BLaER1 treated with 17β-estradiol and CSF1 and Interleukin-3, amounts not matched to agents 10 nM and 100 nM (cell line): ENCODE measurements at regions not wholly inside any gene's neighbourhood (a gene's known extent, or its start where the extent isn't known, plus 50 kb on each side); places are given as distances from the start of the nearest gene placed in this dataset.
A peak's percentile ranks its signal among the peaks of the same experiment; 100 is the strongest.
"Not testable (repeated sequence)": the region's sequence is repeated elsewhere in the genome, so short reads cannot be mapped to it uniquely, and the experiment has no call there.

Experiments
- H3K27ac ChIP-seq, 11 experiments: shearing (Covaris generic); formaldehyde crosslinking; 2 replicates each; pipeline ENCODE4 v1.8.1; 2022
- H3K27me3 ChIP-seq, 11 experiments: shearing (Covaris generic); formaldehyde crosslinking; 2 replicates each; pipeline ENCODE4 v1.8.1; 2022
- H3K36me3 ChIP-seq, 11 experiments: shearing (Covaris generic); formaldehyde crosslinking; 2 replicates each; pipeline ENCODE4 v1.8.1; 2022
- H3K4me1 ChIP-seq, 10 experiments: shearing (Covaris generic); formaldehyde crosslinking; 2 replicates each; pipeline ENCODE4 v1.8.1; 2022
- H3K4me2 ChIP-seq, 11 experiments: shearing (Covaris generic); formaldehyde crosslinking; 2 replicates each; pipeline ENCODE4 v1.8.1; 2022
- H3K4me3 ChIP-seq, 10 experiments: shearing (Covaris generic); formaldehyde crosslinking; 2 replicates each; pipeline ENCODE4 v1.8.1; 2022
- H3K9ac ChIP-seq, 11 experiments: shearing (Covaris generic); formaldehyde crosslinking; 2 replicates each; pipeline ENCODE4 v1.8.1; 2022
- H3K9me3 ChIP-seq, 11 experiments: shearing (Covaris generic); formaldehyde crosslinking; replicated peaks in 1 of 11; 2 replicates each; pipeline ENCODE4 v1.8.1; 2022
- H4K20me1 ChIP-seq, 11 experiments: shearing (Covaris generic); formaldehyde crosslinking; 2 replicates each; pipeline ENCODE4 v1.8.1; 2022
- Cebpa-rat ChIP-seq, 11 experiments: shearing (Covaris generic); IDR thresholded peaks; 2 replicates each; pipeline ENCODE4 v1.8.1; 2022

GRCh38 chr15:22243440-22244130 is 163.3 kb downstream of the OR4M2 start:
- Histone ChIP-seq H3K9ac (no peak overlapping the region), H3K27ac (no peak overlapping the region), H3K27me3 (peaks cover 0 to 37% (median 0%) of the 10 kb centered on the region in 11 experiments; a peak in 4 of 22 replicates), H3K4me3 (no peak overlapping the region), H4K20me1 (no peaks in the 10 kb centered on the region), H3K4me1 (peaks cover 21 to 30% (median 28%) of the 10 kb centered on the region in 10 experiments), H3K4me2 (no peak overlapping the region), H3K36me3 (no peaks in the 10 kb centered on the region), H3K9me3 (no peaks in the 10 kb centered on the region)
- no peak for TF ChIP-seq Cebpa-rat (IDR thresholded peaks at IDR 0.05)

- H3K27me3 ChIP-seq = peaks cover 0 to 85% (median 0%) of the 10 kb centered on the region in 11 experiments; a peak in 7 of 22 replicates
- H3K4me1 ChIP-seq = peaks cover 17 to 37% (median 23%) of the 10 kb centered on the region in 10 experiments
- H3K4me3 ChIP-seq, H3K36me3 ChIP-seq, H3K9me3 ChIP-seq, H3K27ac ChIP-seq, H3K4me2 ChIP-seq, H3K9ac ChIP-seq: not testable (repeated sequence)
- H4K20me1 ChIP-seq = peaks cover 0 to 32% (median 0%) of the 10 kb centered on the region in 11 experiments; a peak in 5 of 22 replicates
Measured at GRCh38 chr15:22249511-22249910, 169.2 kb downstream of the OR4M2 start.

- H3K27ac ChIP-seq, H3K9me3 ChIP-seq, H3K9ac ChIP-seq, H3K36me3 ChIP-seq, H3K4me3 ChIP-seq: not testable (repeated sequence)
- Histone ChIP-seq H4K20me1 (peaks cover 0 to 34% (median 0%) of the 10 kb centered on the region in 11 experiments; a peak in 5 of 22 replicates), H3K27me3 (peaks cover 0 to 96% (median 0%) of the 10 kb centered on the region in 11 experiments; a peak in 7 of 22 replicates), H3K4me1 (peaks cover 18 to 47% (median 29%) of the 10 kb centered on the region in 10 experiments), H3K4me2 (peak overlapping the region in 1 of 11 experiments; percentile 11; a peak in 1 of 22 replicates)
Measured at GRCh38 chr15:22250501-22251290, 170.4 kb downstream of the OR4M2 start.

GRCh38 chr15:22251422-22251821 is 171.1 kb downstream of the OR4M2 start:
- Histone ChIP-seq H4K20me1 (peaks cover 0 to 34% (median 0%) of the 10 kb centered on the region in 11 experiments; a peak in 5 of 22 replicates), H3K9ac (no peak overlapping the region), H3K4me3 (no peak overlapping the region), H3K27ac (no peak overlapping the region), H3K27me3 (peaks cover 0 to 97% (median 0%) of the 10 kb centered on the region in 11 experiments; a peak in 7 of 22 replicates), H3K4me2 (no peak overlapping the region; a peak in 1 of 22 replicates), H3K9me3 (peaks cover under 1 to 10% (median 2%) of the 10 kb centered on the region in 11 experiments; a peak in 16 of 22 replicates), H3K36me3 (no peaks in the 10 kb centered on the region), H3K4me1 (peaks cover 18 to 47% (median 29%) of the 10 kb centered on the region in 10 experiments)
- TF ChIP-seq Cebpa-rat (IDR thresholded peaks at IDR 0.05) = no peak

- Histone ChIP-seq H3K27me3 (peaks cover 0 to 97% (median 0%) of the 10 kb centered on the region in 11 experiments; a peak in 7 of 22 replicates), H3K9me3 (peaks cover 7 to 17% (median 8%) of the 10 kb centered on the region in 11 experiments), H3K4me1 (peaks cover 18 to 47% (median 29%) of the 10 kb centered on the region in 10 experiments), H4K20me1 (peaks cover 0 to 34% (median 0%) of the 10 kb centered on the region in 11 experiments; a peak in 5 of 22 replicates), H3K4me2 (peak overlapping the region in 4 of 11 experiments; percentile 92 to 97 (median 95); a peak in 8 of 22 replicates)
- not testable (repeated sequence) for H3K27ac ChIP-seq, H3K9ac ChIP-seq, H3K36me3 ChIP-seq, H3K4me3 ChIP-seq
Measured at GRCh38 chr15:22252047-22252446, 171.7 kb downstream of the OR4M2 start.

- not testable (repeated sequence) for H3K27ac ChIP-seq, H3K36me3 ChIP-seq, H3K4me3 ChIP-seq, H3K9ac ChIP-seq
- Histone ChIP-seq H3K27me3 (peaks cover 0 to 94% (median 0%) of the 10 kb centered on the region in 11 experiments; a peak in 7 of 22 replicates), H3K4me1 (peaks cover 18 to 47% (median 29%) of the 10 kb centered on the region in 10 experiments), H3K4me2 (peak overlapping the region in 9 of 11 experiments; percentile 88 to 97 (median 95); a peak in 17 of 22 replicates), H3K9me3 (peaks cover 12 to 21% (median 13%) of the 10 kb centered on the region in 11 experiments), H4K20me1 (peaks cover 0 to 34% (median 0%) of the 10 kb centered on the region in 11 experiments; a peak in 5 of 22 replicates)
Measured at GRCh38 chr15:22252521-22252920, 172.2 kb downstream of the OR4M2 start.

- Histone ChIP-seq H3K9me3 (peaks cover 16 to 26% (median 16%) of the 10 kb centered on the region in 11 experiments), H3K27me3 (peaks cover 0 to 88% (median 0%) of the 10 kb centered on the region in 11 experiments; a peak in 7 of 22 replicates), H4K20me1 (peaks cover 0 to 34% (median 0%) of the 10 kb centered on the region in 11 experiments; a peak in 5 of 22 replicates), H3K27ac (peak overlapping the region in 1 of 11 experiments; percentile 81; a peak in 3 of 22 replicates), H3K4me1 (peaks cover 18 to 47% (median 29%) of the 10 kb centered on the region in 10 experiments), H3K4me2 (peak overlapping the region; percentile 75 to 97 (median 94))
- H3K36me3 ChIP-seq, H3K4me3 ChIP-seq, H3K9ac ChIP-seq: not testable (repeated sequence)
Measured at GRCh38 chr15:22253002-22253675, 172.8 kb downstream of the OR4M2 start.

- Histone ChIP-seq H3K4me3 (peak overlapping the region in 6 of 10 experiments; percentile 0 to 32 (median 14); a peak in 7 of 20 replicates), H3K4me2 (peak overlapping the region; percentile 75 to 97 (median 94))
Measured at GRCh38 chr15:22253676-22254408, 173.5 kb downstream of the OR4M2 start.

GRCh38 chr15:22254409-22255045 is 174.2 kb downstream of the OR4M2 start:
- Histone ChIP-seq H3K4me1 (peaks cover 18 to 47% (median 29%) of the 10 kb centered on the region in 10 experiments), H3K9ac (peak overlapping the region in 9 of 11 experiments; percentile 16 to 67 (median 44); a peak in 15 of 22 replicates), H3K4me2 (peak overlapping the region; percentile 75 to 97 (median 94)), H3K9me3 (peaks cover 21 to 39% (median 26%) of the 10 kb centered on the region in 11 experiments), H3K27me3 (peaks cover 0 to 78% (median 0%) of the 10 kb centered on the region in 11 experiments; a peak in 7 of 22 replicates), H4K20me1 (peaks cover 0 to 34% (median 0%) of the 10 kb centered on the region in 11 experiments; a peak in 5 of 22 replicates), H3K27ac (peak overlapping the region in 9 of 11 experiments; percentile 20 to 81 (median 63); a peak in 18 of 22 replicates), H3K4me3 (peak overlapping the region in 7 of 10 experiments; percentile 0 to 32 (median 16); a peak in 7 of 20 replicates)
- H3K36me3 ChIP-seq = not testable (repeated sequence)

More at GRCh38 chr15:22253676-22254408, 173.5 kb downstream of the OR4M2 start:
- no peaks in the 10 kb centered on the region for H3K36me3 ChIP-seq
- peak overlapping the region in 9 of 11 experiments; percentile 16 to 67 (median 44); a peak in 14 of 22 replicates for H3K9ac ChIP-seq
- peaks cover 0 to 81% (median 0%) of the 10 kb centered on the region in 11 experiments; a peak in 7 of 22 replicates for H3K27me3 ChIP-seq
- peaks cover 18 to 47% (median 29%) of the 10 kb centered on the region in 10 experiments for H3K4me1 ChIP-seq
- H3K9me3 ChIP-seq = peaks cover 21 to 33% (median 22%) of the 10 kb centered on the region in 11 experiments
- peaks cover 0 to 34% (median 0%) of the 10 kb centered on the region in 11 experiments; a peak in 5 of 22 replicates for H4K20me1 ChIP-seq
- peak overlapping the region in 9 of 11 experiments; percentile 20 to 81 (median 63); a peak in 17 of 22 replicates for H3K27ac ChIP-seq
- no peak for TF ChIP-seq Cebpa-rat (IDR thresholded peaks at IDR 0.05)

- H3K36me3 ChIP-seq, H3K27ac ChIP-seq, H3K9ac ChIP-seq, H3K4me3 ChIP-seq: not testable (repeated sequence)
- Histone ChIP-seq H3K9me3 (peaks cover 21 to 39% (median 26%) of the 10 kb centered on the region in 11 experiments), H3K4me1 (peaks cover 18 to 46% (median 29%) of the 10 kb centered on the region in 10 experiments), H4K20me1 (peaks cover 0 to 32% (median 0%) of the 10 kb centered on the region in 11 experiments; a peak in 5 of 22 replicates), H3K27me3 (peaks cover 0 to 78% (median 0%) of the 10 kb centered on the region in 11 experiments; a peak in 7 of 22 replicates), H3K4me2 (peak overlapping the region in 4 of 11 experiments; percentile 92 to 97 (median 95); a peak in 3 of 22 replicates)
Measured at GRCh38 chr15:22255606-22256005, 175.3 kb downstream of the OR4M2 start.
